ENCODE measurements at regions not wholly inside any gene's neighbourhood (a gene's known extent, or its start where the extent isn't known, plus 50 kb on each side); places are given as distances from the start of the nearest gene placed in this dataset.

DNA sequence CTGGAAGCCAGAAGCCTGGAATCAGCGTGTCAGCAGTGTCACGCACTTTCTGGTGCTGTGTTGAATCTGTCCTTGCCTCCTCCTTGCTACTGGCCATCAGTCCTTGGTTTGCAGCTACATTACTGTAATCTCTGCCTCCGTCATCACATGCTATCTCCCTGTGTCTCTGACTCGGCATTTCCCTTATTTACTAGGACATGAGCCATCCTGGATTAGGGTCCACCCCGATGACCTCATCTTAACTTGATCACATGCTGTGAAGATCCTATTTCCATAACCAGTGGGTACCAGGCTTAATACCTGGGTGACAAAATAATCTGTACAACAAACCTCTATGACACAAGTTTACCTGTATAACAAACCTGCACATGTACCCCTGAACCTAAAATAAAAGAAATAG lies 518.0 kb upstream of the KLF6 start:
- Histone ChIP-seq H3K4me3 (ENCODE audit: low read depth in 1 of 2, low read length in 1 of 2) (no peak overlapping the region), H3K36me3 (no peaks in the 10 kb centered on the region), H3K9me3 (no peaks in the 10 kb centered on the region), H3K4me1 (ENCODE audit: control insufficient read depth in 1 of 2, insufficient read depth in 1 of 2, low read depth in 1 of 2, low read length in 1 of 2) (no peaks in the 10 kb centered on the region), H3K27me3 (no peaks in the 10 kb centered on the region), H3K27ac (no peak overlapping the region)
- TF ChIP-seq, protein P1, sequence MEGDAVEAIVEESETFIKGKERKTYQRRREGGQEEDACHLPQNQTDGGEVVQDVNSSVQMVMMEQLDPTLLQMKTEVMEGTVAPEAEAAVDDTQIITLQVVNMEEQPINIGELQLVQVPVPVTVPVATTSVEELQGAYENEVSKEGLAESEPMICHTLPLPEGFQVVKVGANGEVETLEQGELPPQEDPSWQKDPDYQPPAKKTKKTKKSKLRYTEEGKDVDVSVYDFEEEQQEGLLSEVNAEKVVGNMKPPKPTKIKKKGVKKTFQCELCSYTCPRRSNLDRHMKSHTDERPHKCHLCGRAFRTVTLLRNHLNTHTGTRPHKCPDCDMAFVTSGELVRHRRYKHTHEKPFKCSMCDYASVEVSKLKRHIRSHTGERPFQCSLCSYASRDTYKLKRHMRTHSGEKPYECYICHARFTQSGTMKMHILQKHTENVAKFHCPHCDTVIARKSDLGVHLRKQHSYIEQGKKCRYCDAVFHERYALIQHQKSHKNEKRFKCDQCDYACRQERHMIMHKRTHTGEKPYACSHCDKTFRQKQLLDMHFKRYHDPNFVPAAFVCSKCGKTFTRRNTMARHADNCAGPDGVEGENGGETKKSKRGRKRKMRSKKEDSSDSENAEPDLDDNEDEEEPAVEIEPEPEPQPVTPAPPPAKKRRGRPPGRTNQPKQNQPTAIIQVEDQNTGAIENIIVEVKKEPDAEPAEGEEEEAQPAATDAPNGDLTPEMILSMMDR (IDR thresholded peaks at IDR 0.05): no peak

DNA sequence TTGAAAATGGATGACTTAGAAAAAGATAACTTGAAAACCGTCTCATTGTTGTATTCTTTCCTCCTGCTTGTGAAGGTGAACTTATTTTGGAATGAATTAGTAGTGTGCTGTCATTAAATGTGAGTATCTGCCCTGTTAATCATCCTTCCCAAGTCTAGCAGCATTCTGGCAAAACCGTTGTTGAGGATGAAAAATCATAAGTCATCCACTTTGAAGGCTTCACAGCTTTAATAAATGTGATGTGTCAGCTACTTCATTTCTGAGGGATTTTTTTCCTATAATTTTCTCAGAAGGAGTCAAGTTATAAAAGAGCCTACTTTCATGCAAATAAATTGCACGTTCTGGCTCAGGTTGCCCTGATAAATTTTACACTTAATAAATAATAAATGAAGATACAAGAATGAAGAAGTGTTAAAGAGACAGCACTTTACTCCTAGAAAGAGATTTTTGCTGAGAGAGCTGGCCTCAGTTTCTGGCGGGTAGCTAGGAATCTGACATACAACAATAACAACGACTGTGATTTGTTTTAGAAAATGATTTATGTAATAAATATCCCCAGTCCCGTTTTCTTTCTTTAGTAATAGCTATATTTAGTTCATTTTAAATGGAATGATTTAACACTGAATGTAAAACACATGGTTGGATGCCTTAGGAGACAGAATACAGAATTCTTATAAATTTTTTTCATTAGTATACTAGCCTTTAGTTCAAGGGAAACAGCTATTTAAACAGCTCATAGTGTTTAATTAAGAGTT lies 516.5 kb upstream of the KLF6 start:
- no peaks in the 10 kb centered on the region for H3K9me3 ChIP-seq
- no peaks in the 10 kb centered on the region for H3K4me1 ChIP-seq (ENCODE audit: control insufficient read depth in 1 of 2, insufficient read depth in 1 of 2, low read depth in 1 of 2, low read length in 1 of 2)
- TF ChIP-seq, protein P1 (IDR thresholded peaks at IDR 0.05): no peak
- no peak overlapping the region for H3K27ac ChIP-seq
- H3K4me3 ChIP-seq (ENCODE audit: low read depth in 1 of 2, low read length in 1 of 2): no peak overlapping the region
- no peaks in the 10 kb centered on the region for H3K36me3 ChIP-seq
- H3K27me3 ChIP-seq: no peaks in the 10 kb centered on the region

DNA sequence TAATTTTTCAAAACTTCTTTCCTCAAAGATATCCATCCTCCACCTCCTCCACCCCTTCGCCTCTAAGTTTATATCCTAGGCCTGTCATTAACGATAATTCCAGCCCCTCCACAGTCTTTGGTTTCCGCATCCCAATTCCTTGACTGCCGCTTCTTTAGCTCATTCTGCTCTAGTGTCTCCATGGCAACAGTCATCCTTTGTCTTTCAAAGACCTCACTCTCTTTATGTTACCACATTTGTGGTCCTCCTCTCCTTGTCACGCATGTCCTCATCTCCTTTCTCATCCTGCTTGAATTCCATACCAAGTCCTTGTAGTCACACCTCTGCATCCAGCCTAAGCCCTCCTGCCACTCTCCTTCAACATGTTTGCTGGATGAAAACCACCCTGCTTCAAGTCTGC lies 511.2 kb upstream of the KLF6 start:
- TF ChIP-seq, protein P1 (IDR thresholded peaks at IDR 0.05): no peak
- no peaks in the 10 kb centered on the region for H3K9me3 ChIP-seq
- H3K4me1 ChIP-seq (ENCODE audit: control insufficient read depth in 1 of 2, insufficient read depth in 1 of 2, low read depth in 1 of 2, low read length in 1 of 2): no peaks in the 10 kb centered on the region
- H3K27ac ChIP-seq: no peak overlapping the region
- H3K4me3 ChIP-seq (ENCODE audit: low read depth in 1 of 2, low read length in 1 of 2): no peak overlapping the region
- H3K36me3 ChIP-seq: no peaks in the 10 kb centered on the region
- H3K27me3 ChIP-seq: no peaks in the 10 kb centered on the region

DNA sequence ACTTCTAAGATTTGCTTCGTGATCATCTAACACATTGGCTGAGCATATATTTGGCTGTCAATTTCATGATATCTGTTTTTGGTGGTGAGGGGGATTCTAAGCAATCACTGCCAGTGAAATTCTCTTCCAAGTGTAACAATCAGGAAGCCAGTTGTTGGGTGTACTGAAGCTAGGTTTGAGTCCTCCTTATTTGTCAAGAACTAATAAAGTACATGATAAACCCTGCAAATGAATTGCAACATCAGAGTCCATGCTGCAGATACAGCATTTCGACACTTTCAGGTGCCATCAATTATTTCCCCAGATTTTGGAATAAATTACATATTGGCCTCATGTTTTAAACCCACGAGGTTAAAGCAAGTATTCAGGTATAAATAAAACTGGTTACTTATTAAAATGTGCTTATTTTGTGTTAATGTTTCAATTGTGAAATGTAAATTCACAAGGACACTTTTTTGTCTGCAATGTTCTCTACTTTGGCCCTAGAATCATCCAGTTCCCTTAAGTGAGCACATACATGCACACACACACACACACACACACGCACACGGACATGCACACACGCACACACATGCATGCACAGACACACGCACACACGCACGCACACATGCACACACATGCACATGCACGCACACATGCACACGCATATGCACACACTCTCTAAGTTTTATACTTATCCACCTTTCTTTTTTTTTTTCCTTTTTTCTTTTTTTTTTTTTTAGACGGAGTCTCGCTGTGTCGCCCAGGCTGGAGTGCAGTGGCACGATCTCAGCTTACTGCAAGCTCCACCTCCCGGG lies 510.2 kb upstream of the KLF6 start:
- Histone ChIP-seq H3K9me3 (no peaks in the 10 kb centered on the region), H3K4me3 (ENCODE audit: low read depth in 1 of 2, low read length in 1 of 2) (no peak overlapping the region), H3K36me3 (no peaks in the 10 kb centered on the region), H3K27me3 (no peaks in the 10 kb centered on the region), H3K4me1 (ENCODE audit: control insufficient read depth in 1 of 2, insufficient read depth in 1 of 2, low read depth in 1 of 2, low read length in 1 of 2) (no peaks in the 10 kb centered on the region), H3K27ac (no peak overlapping the region)
- TF ChIP-seq, protein P1 (IDR thresholded peaks at IDR 0.05): no peak

DNA sequence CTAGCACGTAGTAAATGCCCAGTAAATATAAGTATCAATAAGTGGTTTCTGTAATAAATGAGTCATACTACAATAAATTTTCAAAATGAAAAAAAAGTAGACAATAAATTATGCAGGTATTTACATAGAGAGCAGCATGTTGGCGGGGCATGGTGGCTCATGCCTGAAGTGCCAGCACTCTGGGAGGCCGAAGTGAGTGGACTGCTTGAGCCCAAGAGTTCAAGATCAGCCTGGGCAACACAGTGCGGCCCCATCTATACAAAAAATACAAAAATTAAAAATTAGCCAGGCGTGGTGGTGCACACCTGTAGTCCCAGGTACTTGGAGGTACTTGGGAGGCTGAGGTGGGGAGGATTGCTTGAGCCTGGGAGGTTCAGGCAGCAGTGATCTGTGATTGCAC lies 509.3 kb upstream of the KLF6 start:
- TF ChIP-seq, protein P1 (IDR thresholded peaks at IDR 0.05): no peak
- H3K36me3 ChIP-seq: no peaks in the 10 kb centered on the region
- H3K4me3 ChIP-seq (ENCODE audit: low read depth in 1 of 2, low read length in 1 of 2): no peak overlapping the region
- no peaks in the 10 kb centered on the region for H3K4me1 ChIP-seq (ENCODE audit: control insufficient read depth in 1 of 2, insufficient read depth in 1 of 2, low read depth in 1 of 2, low read length in 1 of 2)
- no peak overlapping the region for H3K27ac ChIP-seq
- H3K9me3 ChIP-seq: no peaks in the 10 kb centered on the region
- H3K27me3 ChIP-seq: no peaks in the 10 kb centered on the region

Data from neutrophil (primary cell).